GM21526 (cell line): ENCODE measurements at regions not wholly inside any gene's neighbourhood (a gene's known extent, or its start where the extent isn't known, plus 50 kb on each side); places are given as distances from the start of the nearest gene placed in this dataset.

ENCODE experiments used
- ATAC-seq: cut with Tn5 transposase; IDR thresholded peaks from one replicate; pipeline ENCODE4 v1.9.1; 2021; ENCODE audit warnings: moderate library complexity; ENCODE audit not compliant: unreplicated experiment, low FRiP score

DNA sequence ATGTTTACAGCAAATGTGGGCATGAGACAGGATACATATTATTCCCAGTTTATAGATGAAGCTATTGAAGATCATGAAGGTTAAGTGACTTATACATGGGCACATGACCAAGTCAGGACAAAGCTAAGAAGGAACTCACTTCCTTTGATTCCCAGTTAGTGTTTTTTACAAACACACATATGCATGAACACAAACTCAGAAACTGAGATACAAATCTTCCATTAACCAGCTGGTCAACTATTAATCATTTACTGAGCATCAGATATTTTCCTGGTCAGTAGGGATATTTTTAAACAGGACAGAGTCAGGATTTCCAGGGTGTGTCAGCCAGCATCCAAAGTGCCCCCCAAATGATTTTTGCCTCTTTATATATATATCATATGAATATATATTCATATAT is 222.2 kb downstream of the OGFRL1 start:
- no peak for ATAC-seq

DNA sequence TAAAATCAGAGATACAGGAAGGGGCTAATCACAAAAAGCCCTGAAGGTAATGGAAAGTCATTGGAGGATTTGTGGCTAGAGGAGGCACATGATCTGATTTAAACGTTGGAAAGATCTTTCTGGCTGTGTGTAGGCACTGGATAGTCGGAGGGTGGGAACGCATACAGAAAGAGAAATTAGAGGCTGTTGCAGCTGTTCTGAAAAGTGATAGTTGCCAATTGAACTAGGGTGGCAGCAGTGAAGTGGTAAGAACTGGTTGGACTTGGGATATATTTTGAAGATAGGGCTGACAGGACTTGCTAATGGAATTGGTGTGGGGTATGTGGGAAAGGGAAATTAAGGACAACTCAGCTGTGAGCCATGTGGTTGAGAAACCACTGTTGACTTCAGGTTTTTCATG is 223.6 kb downstream of the OGFRL1 start:
- no peak for ATAC-seq

- no peak for ATAC-seq
Measured at GRCh38 chr6:71513036-71513435, 224.4 kb downstream of the OGFRL1 start.

DNA sequence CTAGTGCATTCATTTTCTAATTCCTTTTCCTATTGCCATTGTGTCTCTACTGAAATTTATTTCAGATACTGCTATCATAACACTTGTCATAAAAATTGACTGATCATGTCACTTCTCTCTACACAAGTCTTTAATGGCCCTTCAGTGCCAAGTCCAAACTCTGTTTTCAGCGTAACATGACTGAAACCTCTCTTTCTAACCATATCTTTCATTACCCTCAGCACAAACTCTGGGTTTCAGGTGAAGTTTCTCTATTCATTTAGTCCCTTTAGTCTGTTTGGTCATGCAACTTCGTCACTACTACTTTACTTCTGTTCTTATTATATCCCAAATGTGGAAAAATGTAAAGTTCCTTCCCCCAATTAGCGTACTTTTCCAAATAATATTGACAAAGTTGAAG is 234.9 kb downstream of the OGFRL1 start:
- no peak for ATAC-seq

DNA sequence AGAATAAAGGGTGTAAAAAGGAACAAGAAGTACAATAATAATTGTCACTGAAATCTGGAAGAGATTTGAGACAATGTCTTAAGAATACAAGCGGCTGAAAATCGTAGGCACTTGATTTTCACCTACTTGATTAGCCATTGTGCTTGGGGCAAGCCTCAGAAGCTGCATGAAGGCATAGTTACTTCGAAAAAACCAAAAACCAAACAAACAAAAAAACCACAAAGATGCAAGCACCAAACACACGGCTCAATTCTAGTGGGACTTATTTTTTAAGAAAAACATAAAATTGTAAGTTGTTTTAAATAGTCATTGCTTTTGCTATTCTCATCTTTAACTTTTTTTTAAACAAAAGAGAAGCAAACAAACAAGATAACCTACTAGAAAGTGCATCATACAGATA is 235.6 kb downstream of the OGFRL1 start:
- ATAC-seq: no peak

- no peak for ATAC-seq
Measured at GRCh38 chr6:71527886-71528285, 239.3 kb downstream of the OGFRL1 start.

DNA sequence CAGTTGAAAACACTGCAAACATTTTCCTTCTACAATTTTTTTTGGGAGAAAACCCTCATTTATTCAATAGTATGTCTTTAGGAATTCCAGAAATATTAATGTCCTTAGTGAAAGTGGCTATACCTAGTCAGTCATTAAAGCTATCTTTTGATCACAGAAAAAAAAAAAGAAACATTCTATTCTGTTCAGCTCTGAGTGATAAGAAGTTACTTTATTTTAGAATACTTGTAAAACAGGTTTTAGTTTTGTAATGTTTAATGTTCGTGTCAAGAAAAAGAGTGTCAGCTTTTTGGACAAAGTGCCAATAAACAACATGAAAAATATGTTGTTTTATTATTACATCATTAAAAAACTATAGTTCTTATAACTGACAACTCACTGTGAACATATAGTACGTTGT is 240.4 kb downstream of the OGFRL1 start:
- no peak for ATAC-seq

DNA sequence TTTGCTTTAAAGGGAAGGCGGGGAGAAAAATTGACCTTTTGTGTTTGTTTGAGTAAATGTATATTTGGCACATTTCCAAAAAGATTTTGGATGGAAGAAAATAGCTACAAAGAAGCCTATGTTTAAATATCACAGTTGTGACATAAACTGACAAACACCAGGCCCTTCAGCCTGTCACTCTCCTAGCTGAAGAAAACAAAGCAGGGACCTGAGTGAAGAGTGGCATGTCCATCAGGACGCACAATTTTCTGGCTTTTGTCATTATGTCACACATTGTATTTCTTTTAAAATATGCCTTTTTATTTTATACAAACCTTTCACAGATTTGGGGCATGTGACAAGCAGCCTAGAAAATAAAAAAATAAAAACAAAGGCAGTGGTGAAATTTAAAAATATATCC is 241.2 kb downstream of the OGFRL1 start:
- ATAC-seq: no peak

- no peak for ATAC-seq
Measured at GRCh38 chr6:71531006-71531405, 242.4 kb downstream of the OGFRL1 start.

DNA sequence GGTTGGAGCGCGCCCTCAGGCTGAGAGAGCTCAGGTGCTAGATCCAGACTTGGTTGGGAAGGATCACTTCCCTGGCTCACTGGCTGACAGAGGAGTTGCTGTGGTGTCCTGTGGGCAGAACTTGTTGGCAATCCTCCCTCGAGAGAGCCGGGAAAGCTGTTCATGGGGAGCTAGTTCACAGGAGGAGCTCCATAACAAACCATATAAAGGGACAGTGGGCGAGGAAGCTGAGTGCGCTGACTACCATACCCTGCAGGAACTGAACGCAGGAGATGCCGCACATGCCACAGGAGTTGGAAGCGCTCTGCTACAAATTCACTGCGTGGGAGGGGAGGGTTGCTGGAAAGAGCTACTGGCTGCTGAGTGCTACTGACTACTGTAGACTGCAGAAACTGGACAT is 243.2 kb downstream of the OGFRL1 start:
- ATAC-seq: no peak

- no peak for ATAC-seq
Measured at GRCh38 chr6:71533939-71534379, 245.3 kb downstream of the OGFRL1 start.

DNA sequence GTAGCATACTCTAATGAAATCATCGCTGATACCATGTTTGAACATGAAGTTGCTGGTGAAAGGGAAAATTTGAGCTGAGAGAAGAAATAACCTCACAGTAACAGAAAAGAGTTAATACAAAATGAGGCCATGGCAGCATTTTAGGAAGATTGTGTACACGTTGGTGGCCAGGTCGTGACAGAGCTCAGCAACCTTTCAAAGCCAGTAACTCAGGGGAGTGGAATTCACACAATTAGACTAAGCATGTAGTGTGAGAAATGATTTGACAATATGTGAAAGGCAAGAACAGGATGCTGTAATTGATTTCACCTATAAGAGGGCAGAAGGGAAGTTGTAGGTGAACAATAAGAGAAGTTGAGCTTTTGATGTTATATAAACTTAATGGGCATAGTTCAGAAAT is 246.3 kb downstream of the OGFRL1 start:
- no peak for ATAC-seq

- ATAC-seq: no peak
Measured at GRCh38 chr6:71537717-71538116, 249.1 kb downstream of the OGFRL1 start.

DNA sequence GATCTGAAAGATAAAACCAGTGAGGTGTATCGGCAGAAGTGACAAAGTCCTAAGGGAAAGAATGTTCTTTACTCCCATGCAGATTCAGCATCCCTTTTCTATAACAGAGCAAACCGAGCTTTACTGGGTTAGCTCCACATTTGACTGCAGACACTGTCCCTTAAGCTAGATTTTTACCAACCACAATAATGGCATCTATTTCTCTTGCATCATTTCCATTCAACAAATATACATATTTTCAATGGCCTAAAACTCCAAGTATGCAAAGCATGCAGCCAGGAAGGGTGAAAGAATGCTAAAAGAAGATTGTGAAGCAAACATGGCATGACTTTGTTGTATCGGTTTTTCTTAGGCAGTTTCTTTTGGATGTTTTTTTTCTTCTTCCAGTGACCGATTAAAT is 255.4 kb downstream of the OGFRL1 start:
- ATAC-seq: no peak

GRCh38 chr6:71544906-71545305 is 256.3 kb downstream of the OGFRL1 start:
- ATAC-seq: no peak

- no peak for ATAC-seq
Measured at GRCh38 chr6:71545905-71546304, 257.3 kb downstream of the OGFRL1 start.

- no peak for ATAC-seq
Measured at GRCh38 chr6:71551798-71552197, 263.2 kb downstream of the OGFRL1 start.

- ATAC-seq: no peak
Measured at GRCh38 chr6:71556141-71556540, 267.5 kb downstream of the OGFRL1 start.

GRCh38 chr6:71558974-71559373 is 270.4 kb downstream of the OGFRL1 start:
- no peak for ATAC-seq

DNA sequence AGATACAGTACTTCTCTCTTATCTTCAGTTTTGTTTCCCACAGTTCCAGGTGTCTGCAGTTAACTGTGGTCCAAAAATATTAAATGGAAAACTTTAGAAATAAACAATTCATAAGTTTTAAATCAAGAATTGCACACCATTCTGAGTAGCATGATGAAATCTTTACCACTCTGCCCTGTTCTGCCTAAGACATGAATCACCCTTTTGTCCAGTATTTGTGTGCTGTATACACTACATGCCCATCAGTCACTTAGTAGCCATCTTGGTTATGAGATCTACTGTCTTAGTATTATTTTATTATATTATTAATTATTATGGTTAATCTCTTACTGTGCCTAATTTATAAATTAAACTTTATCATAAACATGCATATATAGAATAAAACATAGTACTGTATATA is 279.0 kb downstream of the OGFRL1 start:
- no peak for ATAC-seq

DNA sequence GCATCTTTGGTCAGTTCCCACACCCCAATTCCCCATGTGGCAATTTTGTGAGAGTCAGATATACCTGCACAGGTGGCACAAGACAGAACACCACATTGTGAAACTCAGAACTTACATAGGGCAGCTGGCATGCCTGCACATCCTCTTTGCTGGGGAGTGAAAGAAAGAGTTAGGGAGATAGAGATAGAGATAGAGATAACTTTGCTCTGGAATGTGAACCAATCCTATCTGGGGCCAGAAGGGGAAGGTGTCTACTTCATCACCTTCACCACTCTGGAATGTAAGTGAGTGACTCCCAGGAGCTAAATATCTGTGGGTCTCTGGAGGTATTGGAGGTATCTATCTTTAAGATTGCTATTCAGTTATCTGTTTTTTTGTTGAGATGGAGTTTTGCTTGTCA is 289.2 kb downstream of the OGFRL1 start:
- no peak for ATAC-seq

GRCh38 chr6:71579902-71580301 is 291.3 kb downstream of the OGFRL1 start:
- no peak for ATAC-seq

DNA sequence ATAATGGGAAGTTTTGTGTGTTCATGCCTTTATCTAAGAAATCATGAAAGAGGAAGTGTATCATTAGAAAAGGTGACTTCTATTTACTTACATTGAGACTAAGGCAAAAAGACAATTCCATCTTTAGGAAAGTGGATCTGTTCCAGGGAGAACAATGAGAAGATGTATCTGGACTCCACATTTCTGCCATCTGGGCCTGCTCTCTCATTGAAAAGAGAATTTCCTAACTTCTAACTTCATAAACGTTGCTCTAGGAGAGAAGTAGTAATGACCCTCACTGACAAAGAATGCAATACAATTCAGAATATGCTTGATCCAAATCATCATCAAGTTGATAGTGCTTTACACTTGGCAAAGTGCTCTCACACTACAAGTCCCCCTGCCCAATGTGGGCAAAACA is 294.2 kb downstream of the OGFRL1 start:
- ATAC-seq: no peak
